Prostate gland (tissue), 2 donors: ENCODE measurements at regions not wholly inside any gene's neighbourhood (a gene's known extent, or its start where the extent isn't known, plus 50 kb on each side); places are given as distances from the start of the nearest gene placed in this dataset.

Source experiments
- POLR2A ChIP-seq: fragments of 450-650 bp; IDR thresholded peaks from one replicate; pipeline ENCODE4 v1.6.1; 2016; ENCODE audit warnings: antibody characterized with exemption, mild to moderate bottlenecking
- POLR2AphosphoS5 ChIP-seq: sonication (generic); formaldehyde crosslinking; IDR thresholded peaks from one replicate; pipeline ENCODE4 v1.6.1; 2017; ENCODE audit warnings: antibody characterized with exemption
- TF ChIP-seq, protein P1 (sequence below), 4 experiments: fragments of 200-600 bp in 2 of 4; fragments of 450-650 bp in 2 of 4; sonication (generic) in 2 of 4; IDR thresholded peaks; 1 replicate in 3 of 4; 2 replicates in 1 of 4; pipeline ENCODE4 v1.5.1; 2016 to 2019; ENCODE audit warnings: antibody characterized with exemption in 4 of 4, mild to moderate bottlenecking in 2 of 4, moderate library complexity in 2 of 4

- TF ChIP-seq POLR2A, result no peak
- TF ChIP-seq, protein P1, sequence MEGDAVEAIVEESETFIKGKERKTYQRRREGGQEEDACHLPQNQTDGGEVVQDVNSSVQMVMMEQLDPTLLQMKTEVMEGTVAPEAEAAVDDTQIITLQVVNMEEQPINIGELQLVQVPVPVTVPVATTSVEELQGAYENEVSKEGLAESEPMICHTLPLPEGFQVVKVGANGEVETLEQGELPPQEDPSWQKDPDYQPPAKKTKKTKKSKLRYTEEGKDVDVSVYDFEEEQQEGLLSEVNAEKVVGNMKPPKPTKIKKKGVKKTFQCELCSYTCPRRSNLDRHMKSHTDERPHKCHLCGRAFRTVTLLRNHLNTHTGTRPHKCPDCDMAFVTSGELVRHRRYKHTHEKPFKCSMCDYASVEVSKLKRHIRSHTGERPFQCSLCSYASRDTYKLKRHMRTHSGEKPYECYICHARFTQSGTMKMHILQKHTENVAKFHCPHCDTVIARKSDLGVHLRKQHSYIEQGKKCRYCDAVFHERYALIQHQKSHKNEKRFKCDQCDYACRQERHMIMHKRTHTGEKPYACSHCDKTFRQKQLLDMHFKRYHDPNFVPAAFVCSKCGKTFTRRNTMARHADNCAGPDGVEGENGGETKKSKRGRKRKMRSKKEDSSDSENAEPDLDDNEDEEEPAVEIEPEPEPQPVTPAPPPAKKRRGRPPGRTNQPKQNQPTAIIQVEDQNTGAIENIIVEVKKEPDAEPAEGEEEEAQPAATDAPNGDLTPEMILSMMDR (IDR thresholded peaks at IDR 0.05), result no peak
- no peak for TF ChIP-seq POLR2AphosphoS5
Observed at GRCh38 chr5:120988941-120989340, 524.8 kb downstream of the PRR16 start.
